Spinal cord (tissue), 9 donors: ENCODE measurements at regions not wholly inside any gene's neighbourhood (a gene's known extent, or its start where the extent isn't known, plus 50 kb on each side); places are given as distances from the start of the nearest gene placed in this dataset.
A peak's percentile ranks its signal among the peaks of the same experiment; 100 is the strongest.

Experiments used
- DNase-seq, 6 donors: peaks; one replicate each; pipeline versions ENCODE4 v3.0.0 to v3.0.0-alpha.2; 2013 to 2015; ENCODE audit warnings: low spot score in 6 of 6, low read depth in 4 of 6
- H3K27ac ChIP-seq: one replicate; pipeline ENCODE4 v1.5.1; 2013; ENCODE audit warnings: low read depth, low read length, control low read depth
- H3K27me3 ChIP-seq: one replicate; pipeline ENCODE4 v1.6.1; 2013; ENCODE audit warnings: low read length; ENCODE audit not compliant: control insufficient read depth, insufficient read depth
- H3K36me3 ChIP-seq: one replicate; pipeline ENCODE4 v1.6.1; 2013; ENCODE audit warnings: low read length; ENCODE audit not compliant: control insufficient read depth, insufficient read depth
- H3K4me1 ChIP-seq: one replicate; pipeline ENCODE4 v1.6.1; 2013; ENCODE audit warnings: low read length; ENCODE audit not compliant: control insufficient read depth, insufficient read depth
- H3K4me3 ChIP-seq: one replicate; pipeline ENCODE4 v1.5.1; 2013; ENCODE audit warnings: low read depth, low read length, control low read depth
- H3K9me3 ChIP-seq: one replicate; pipeline ENCODE4 v1.6.1; 2013; ENCODE audit warnings: low read length; ENCODE audit not compliant: control insufficient read depth, insufficient read depth
- WGBS: methylation state at CpG from one replicate; pipeline ENCODE4 v1.1.5; 2013; ENCODE audit warnings: missing lambda C conversion rate; ENCODE audit not compliant: insufficient coverage; 5-methylcytosine and 5-hydroxymethylcytosine counted together
- donor health status: healthy.

- no peak overlapping the region for H3K4me3 ChIP-seq
- 89% methylated on average over 19 of the region's 21 CpGs for WGBS
- no peak overlapping the region for H3K27ac ChIP-seq
- H3K4me1 ChIP-seq = no peaks in the 10 kb centered on the region
- H3K27me3 ChIP-seq = no peaks in the 10 kb centered on the region
- H3K9me3 ChIP-seq = no peaks in the 10 kb centered on the region
- no peak for DNase-seq
- H3K36me3 ChIP-seq = no peaks in the 10 kb centered on the region
These were observed 412.9 kb downstream of the ZSWIM6 start for GRCh38 chr5:61744690-61745619.

DNA sequence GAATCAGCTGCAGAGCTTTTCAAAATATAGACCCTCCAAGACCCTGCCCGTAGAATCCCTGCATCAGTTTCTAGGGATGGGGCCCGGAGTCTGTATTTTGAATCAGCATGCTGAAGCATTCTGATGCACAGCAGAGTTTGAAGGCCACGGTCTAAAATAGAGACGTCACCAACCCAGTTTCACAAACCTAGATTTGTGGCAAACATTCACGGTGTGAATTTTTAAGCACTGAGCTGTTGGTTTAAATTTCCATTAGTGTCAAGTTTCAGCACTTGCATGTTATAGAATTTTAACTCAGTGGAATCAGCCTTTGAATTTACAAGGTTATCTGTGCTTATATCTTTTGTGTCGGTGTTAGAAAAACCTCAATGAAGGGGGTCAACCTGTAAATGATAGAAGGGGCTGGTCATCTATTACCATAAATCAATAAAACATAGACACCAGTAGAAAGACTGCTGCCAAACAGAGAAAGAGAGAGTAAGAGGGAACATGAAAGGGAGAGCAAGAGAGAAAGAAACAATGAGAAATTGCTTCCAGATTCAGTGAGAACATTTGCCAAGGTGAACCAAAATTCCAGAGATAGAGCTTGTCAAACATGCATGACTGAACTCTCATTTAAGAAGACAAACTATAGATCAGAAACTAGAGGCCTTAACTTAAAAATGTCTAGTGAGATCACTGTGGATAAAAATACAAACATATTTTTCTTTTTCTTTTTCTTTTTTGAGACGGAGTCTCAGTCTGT is 414.9 kb downstream of the ZSWIM6 start:
- DNase-seq = no peak
- no peak overlapping the region for H3K4me3 ChIP-seq
- no peaks in the 10 kb centered on the region for H3K36me3 ChIP-seq
- 100% methylated on average over 1 of the region's 7 CpGs for WGBS
- H3K9me3 ChIP-seq = no peaks in the 10 kb centered on the region
- H3K4me1 ChIP-seq = no peaks in the 10 kb centered on the region
- no peaks in the 10 kb centered on the region for H3K27me3 ChIP-seq
- H3K27ac ChIP-seq = no peak overlapping the region

- no peaks in the 10 kb centered on the region for H3K4me1 ChIP-seq
These were observed 416.1 kb downstream of the ZSWIM6 start for GRCh38 chr5:61748121-61748520.

DNA sequence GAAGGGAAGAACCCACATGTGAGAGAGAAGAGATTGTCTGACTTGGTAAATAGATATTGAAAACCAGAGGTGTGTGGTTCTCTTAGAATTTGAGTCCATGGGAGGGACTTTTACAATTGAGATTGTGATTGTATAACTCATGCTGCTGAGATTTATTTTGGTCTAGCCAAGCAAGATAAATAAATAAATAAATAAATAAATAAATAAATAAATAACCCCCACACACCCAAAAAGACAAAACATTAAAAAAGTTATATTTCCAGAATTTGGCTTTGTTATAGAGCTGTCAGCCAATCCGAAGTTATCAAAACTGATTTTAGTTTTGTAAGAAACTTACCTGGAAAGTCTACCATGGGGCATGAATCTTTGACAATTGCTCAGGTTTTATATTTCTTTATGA is 416.6 kb downstream of the ZSWIM6 start:
- Histone ChIP-seq H3K4me1 (no peaks in the 10 kb centered on the region), H3K36me3 (no peaks in the 10 kb centered on the region), H3K27me3 (no peaks in the 10 kb centered on the region), H3K4me3 (no peak overlapping the region), H3K9me3 (no peaks in the 10 kb centered on the region), H3K27ac (no peak overlapping the region)
- no peak for DNase-seq
- WGBS = no CpG with 5 or more reads among the region's 1 CpG

More at GRCh38 chr5:61748121-61748520, 416.1 kb downstream of the ZSWIM6 start:
- Histone ChIP-seq H3K27me3 (no peaks in the 10 kb centered on the region), H3K9me3 (no peaks in the 10 kb centered on the region), H3K4me3 (no peak overlapping the region), H3K36me3 (no peaks in the 10 kb centered on the region), H3K27ac (no peak overlapping the region)
- WGBS = 75% methylated on average over 6 of the region's 7 CpGs
- DNase-seq = peak in 1 of 6 donors; percentile 59

GRCh38 chr5:61752588-61752987 is 420.5 kb downstream of the ZSWIM6 start:
- no peak for DNase-seq
- no peak overlapping the region for H3K4me3 ChIP-seq
- no peaks in the 10 kb centered on the region for H3K36me3 ChIP-seq
- no peaks in the 10 kb centered on the region for H3K4me1 ChIP-seq
- H3K27me3 ChIP-seq = no peaks in the 10 kb centered on the region
- H3K9me3 ChIP-seq = no peaks in the 10 kb centered on the region
- H3K27ac ChIP-seq = no peak overlapping the region

DNA sequence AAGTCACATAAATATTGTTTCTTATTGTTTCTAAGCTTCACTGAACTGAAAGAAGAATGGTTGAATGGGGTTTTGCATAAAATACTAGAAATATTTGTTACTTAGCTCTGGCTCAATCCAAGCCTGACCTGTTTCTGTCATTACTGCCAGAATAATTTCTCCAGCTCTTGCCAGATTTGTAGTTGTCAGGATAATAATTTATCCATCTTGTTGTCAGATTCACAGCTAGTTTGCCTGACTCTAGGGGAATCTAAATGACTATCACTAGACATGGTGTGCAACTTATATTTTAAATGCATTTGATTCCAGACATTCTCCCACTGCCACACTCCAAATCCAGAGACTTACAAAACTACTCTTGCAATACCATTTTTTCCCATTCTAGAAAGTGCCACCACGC is 422.7 kb downstream of the ZSWIM6 start:
- no peaks in the 10 kb centered on the region for H3K36me3 ChIP-seq
- no peaks in the 10 kb centered on the region for H3K27me3 ChIP-seq
- H3K4me3 ChIP-seq = no peak overlapping the region
- no peak for DNase-seq
- H3K9me3 ChIP-seq = no peaks in the 10 kb centered on the region
- no peak overlapping the region for H3K27ac ChIP-seq
- no peaks in the 10 kb centered on the region for H3K4me1 ChIP-seq
- 83% methylated on average over 1 of the region's 1 CpG for WGBS

- H3K36me3 ChIP-seq = no peaks in the 10 kb centered on the region
- H3K9me3 ChIP-seq = no peaks in the 10 kb centered on the region
- no peaks in the 10 kb centered on the region for H3K27me3 ChIP-seq
- no peak overlapping the region for H3K4me3 ChIP-seq
- no peak overlapping the region for H3K27ac ChIP-seq
- DNase-seq = no peak
- no peaks in the 10 kb centered on the region for H3K4me1 ChIP-seq
- WGBS = no CpG with 5 or more reads among the region's 4 CpGs
These were observed 423.7 kb downstream of the ZSWIM6 start for GRCh38 chr5:61755726-61756222.

DNA sequence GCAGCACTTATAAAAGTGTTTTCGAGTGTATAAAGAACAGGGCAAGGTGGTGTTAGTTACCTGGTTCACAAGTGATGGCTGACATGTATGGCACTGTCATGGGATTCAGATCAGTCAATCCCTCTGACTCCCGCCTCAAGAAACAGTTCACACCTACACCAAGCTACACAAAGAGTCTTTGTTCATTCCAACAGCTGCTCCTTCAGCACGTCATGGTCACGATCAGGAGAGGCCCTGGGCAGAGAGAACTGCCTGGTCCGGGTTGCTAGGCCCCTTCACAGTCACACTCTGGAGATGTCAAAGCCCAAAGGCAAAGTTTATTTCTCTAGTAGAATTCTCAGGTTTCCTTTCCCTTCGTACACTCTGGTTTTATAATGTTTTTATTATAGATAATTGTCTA is 426.7 kb downstream of the ZSWIM6 start:
- no peak overlapping the region for H3K27ac ChIP-seq
- H3K27me3 ChIP-seq = no peaks in the 10 kb centered on the region
- no peak for DNase-seq
- no peaks in the 10 kb centered on the region for H3K4me1 ChIP-seq
- WGBS = 54% methylated on average over 4 of the region's 6 CpGs
- H3K4me3 ChIP-seq = no peak overlapping the region
- no peaks in the 10 kb centered on the region for H3K36me3 ChIP-seq
- H3K9me3 ChIP-seq = peaks cover 2% of the 10 kb centered on the region

- Histone ChIP-seq H3K36me3 (no peaks in the 10 kb centered on the region), H3K27ac (no peak overlapping the region), H3K9me3 (peaks cover 2% of the 10 kb centered on the region), H3K4me3 (no peak overlapping the region), H3K4me1 (no peaks in the 10 kb centered on the region), H3K27me3 (no peaks in the 10 kb centered on the region)
- DNase-seq = no peak
- 67% methylated on average over 1 of the region's 1 CpG for WGBS
These were observed 433.4 kb downstream of the ZSWIM6 start for GRCh38 chr5:61765471-61765870.
